ENCODE measurements at regions not wholly inside any gene's neighbourhood (a gene's known extent, or its start where the extent isn't known, plus 50 kb on each side); places are given as distances from the start of the nearest gene placed in this dataset.

DNA sequence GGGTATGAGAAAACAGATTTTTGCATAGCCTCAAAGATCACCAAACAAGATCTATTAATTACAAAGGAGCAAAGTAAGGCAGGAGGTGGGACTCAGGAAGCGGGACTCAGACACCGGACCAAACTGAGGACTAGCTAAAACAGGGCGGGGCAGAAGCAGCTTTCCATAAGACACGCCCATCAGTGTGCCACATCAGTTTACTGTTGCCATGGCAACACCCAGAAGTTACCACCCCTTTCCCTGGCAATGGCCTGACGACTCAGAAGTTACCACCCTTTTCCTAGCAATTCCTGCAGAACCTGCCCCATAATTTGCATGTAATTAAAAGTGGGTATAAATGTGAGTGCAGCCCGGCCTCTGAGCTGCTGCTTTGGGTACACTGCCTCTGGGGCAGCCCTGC, 173.9 kb downstream of the SHANK2 start:
- no peak for TF ChIP-seq POLR2AphosphoS5 (IDR thresholded peaks at IDR 0.05; ENCODE audit: low read depth, low read length)
- TF ChIP-seq POU2F2 (IDR thresholded peaks at IDR 0.05; ENCODE audit: low read depth, low read length): no peak
- TF ChIP-seq POLR2A (IDR thresholded peaks at IDR 0.05; ENCODE audit: low read depth, low read length): no peak
- TF ChIP-seq SPI1 (IDR thresholded peaks at IDR 0.05; ENCODE audit: low read depth, low read length): no peak
- no peak for TF ChIP-seq TAF1 (IDR thresholded peaks at IDR 0.05; ENCODE audit: low read depth, low read length)
- no peak for TF ChIP-seq PAX5 (IDR thresholded peaks at IDR 0.05; ENCODE audit: insufficient read depth, low read length, severe bottlenecking)

All from GM12891 (cell line).